Lung (tissue), 11 donors: ENCODE measurements at regions not wholly inside any gene's neighbourhood (a gene's known extent, or its start where the extent isn't known, plus 50 kb on each side); places are given as distances from the start of the nearest gene placed in this dataset.

Source experiments
- ATAC-seq: fragments of 200-7000 bp; cut with Tn5 transposase; one replicate; pipeline ENCODE4 v1.9.1; 2020; ENCODE audit warnings: moderate number of reproducible peaks; ENCODE audit not compliant: insufficient read depth, low FRiP score
- DNase-seq, 3 donors: peaks; one replicate each; pipeline ENCODE4 v3.0.0-alpha.2; 2013 to 2017
- H3K27ac ChIP-seq, 2 donors: one replicate each; pipeline ENCODE4 v1.5.1; 2013; ENCODE audit warnings: mild to moderate bottlenecking in 2 of 2, moderate library complexity in 2 of 2, control low read depth in 1 of 2, inconsistent platforms in 1 of 2, low read depth in 1 of 2, low read length in 1 of 2
- H3K27me3 ChIP-seq, 3 donors: one replicate each; pipeline ENCODE4 v1.5.1; 2013; ENCODE audit warnings: low read length in 2 of 3; ENCODE audit not compliant: control insufficient read depth in 3 of 3, insufficient read depth in 3 of 3
- H3K36me3 ChIP-seq, 4 donors: one replicate each; pipeline ENCODE4 v1.5.1; 2013; ENCODE audit warnings: low read length in 4 of 4, mild to moderate bottlenecking in 1 of 4, moderate library complexity in 1 of 4; ENCODE audit not compliant: control insufficient read depth in 4 of 4, insufficient read depth in 4 of 4
- H3K4me1 ChIP-seq, 5 donors: one replicate each; pipeline ENCODE4 v1.5.1; 2013; ENCODE audit warnings: low read length in 5 of 5, mild to moderate bottlenecking in 2 of 5, moderate library complexity in 1 of 5; ENCODE audit not compliant: control insufficient read depth in 5 of 5, insufficient read depth in 5 of 5
- H3K4me3 ChIP-seq: one replicate; pipeline ENCODE4 v1.5.1; 2013; ENCODE audit warnings: mild to moderate bottlenecking, control low read depth, moderate library complexity
- H3K9ac ChIP-seq, 2 donors: one replicate each; pipeline ENCODE4 v1.5.1; 2013; ENCODE audit warnings: low read length in 2 of 2, control low read depth in 1 of 2; ENCODE audit not compliant: insufficient read depth in 1 of 2
- H3K9me3 ChIP-seq, 4 donors: one replicate each; pipeline ENCODE4 v1.5.1; 2013; ENCODE audit warnings: low read length in 3 of 4, mild to moderate bottlenecking in 1 of 4, moderate library complexity in 1 of 4; ENCODE audit not compliant: control insufficient read depth in 4 of 4, insufficient read depth in 3 of 4
- WGBS, 2 donors: extraction: QIAGEN DNeasy Blood & Tissue Kit; methylation state at CpG; one replicate each; pipeline ENCODE4 v1.1.7; 2013; 5-methylcytosine and 5-hydroxymethylcytosine counted together
- TF ChIP-seq, protein P1 (sequence below): IDR thresholded peaks from 2 replicates; pipeline ENCODE4 v1.5.1; 2012; ENCODE audit warnings: mild to moderate bottlenecking; ENCODE audit errors: control extremely low read depth, extremely low read depth
- donor health status: control.
- donor health status: control.
- donor health status: Bipolar disorder and iron deficiency.
- donor health status: healthy.
- donor health status: DM: yes; HTN: yes; CAD: no.

DNA sequence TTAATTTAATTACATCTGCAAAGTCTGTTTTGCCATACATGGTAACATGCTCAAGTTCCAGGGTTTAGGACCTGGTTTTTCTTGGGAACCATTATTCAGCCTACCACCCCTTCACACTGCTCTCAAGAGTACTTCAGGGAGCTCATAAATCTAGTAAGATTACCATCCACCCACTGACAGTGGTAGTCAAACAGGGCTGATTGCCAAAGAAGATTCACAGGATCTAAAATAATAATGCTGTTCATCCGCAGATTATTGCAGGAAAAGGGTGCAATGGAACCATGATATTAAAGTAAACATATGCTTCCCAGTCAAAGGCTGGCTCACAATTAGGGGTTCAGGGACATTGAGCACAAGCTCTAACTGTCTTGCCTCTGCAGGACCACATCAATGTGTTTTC, 148.0 kb upstream of the CYRIA start:
- no peak overlapping the region for H3K27ac ChIP-seq
- DNase-seq, result no peak
- H3K4me3 ChIP-seq, result no peak overlapping the region
- H3K27me3 ChIP-seq, result no peaks in the 10 kb centered on the region
- no peaks in the 10 kb centered on the region for H3K9me3 ChIP-seq
- WGBS, 2 donors, result 62 to 96% methylated on average over 1 of the region's 1 CpG
- no peaks in the 10 kb centered on the region for H3K36me3 ChIP-seq
- H3K4me1 ChIP-seq, result no peaks in the 10 kb centered on the region
- ATAC-seq, result no peak
- no peak overlapping the region for H3K9ac ChIP-seq
- TF ChIP-seq, protein P1, sequence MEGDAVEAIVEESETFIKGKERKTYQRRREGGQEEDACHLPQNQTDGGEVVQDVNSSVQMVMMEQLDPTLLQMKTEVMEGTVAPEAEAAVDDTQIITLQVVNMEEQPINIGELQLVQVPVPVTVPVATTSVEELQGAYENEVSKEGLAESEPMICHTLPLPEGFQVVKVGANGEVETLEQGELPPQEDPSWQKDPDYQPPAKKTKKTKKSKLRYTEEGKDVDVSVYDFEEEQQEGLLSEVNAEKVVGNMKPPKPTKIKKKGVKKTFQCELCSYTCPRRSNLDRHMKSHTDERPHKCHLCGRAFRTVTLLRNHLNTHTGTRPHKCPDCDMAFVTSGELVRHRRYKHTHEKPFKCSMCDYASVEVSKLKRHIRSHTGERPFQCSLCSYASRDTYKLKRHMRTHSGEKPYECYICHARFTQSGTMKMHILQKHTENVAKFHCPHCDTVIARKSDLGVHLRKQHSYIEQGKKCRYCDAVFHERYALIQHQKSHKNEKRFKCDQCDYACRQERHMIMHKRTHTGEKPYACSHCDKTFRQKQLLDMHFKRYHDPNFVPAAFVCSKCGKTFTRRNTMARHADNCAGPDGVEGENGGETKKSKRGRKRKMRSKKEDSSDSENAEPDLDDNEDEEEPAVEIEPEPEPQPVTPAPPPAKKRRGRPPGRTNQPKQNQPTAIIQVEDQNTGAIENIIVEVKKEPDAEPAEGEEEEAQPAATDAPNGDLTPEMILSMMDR, result no peak

- Histone ChIP-seq H3K36me3 (no peaks in the 10 kb centered on the region), H3K4me1 (no peaks in the 10 kb centered on the region), H3K27ac (no peak overlapping the region), H3K9me3 (no peaks in the 10 kb centered on the region), H3K9ac (no peak overlapping the region), H3K27me3 (no peaks in the 10 kb centered on the region), H3K4me3 (no peak overlapping the region)
- DNase-seq (no peak), ATAC-seq (no peak)
- TF ChIP-seq, protein P1, result no peak
- 95% methylated on average over 2 of the region's 2 CpGs for WGBS, 2 donors
Observed at GRCh38 chr2:16798472-16798871, 132.8 kb upstream of the CYRIA start.

GRCh38 chr2:16791496-16791895, 125.9 kb upstream of the CYRIA start:
- no peak overlapping the region for H3K9ac ChIP-seq
- H3K36me3 ChIP-seq, result no peaks in the 10 kb centered on the region
- no peaks in the 10 kb centered on the region for H3K4me1 ChIP-seq
- ATAC-seq, result no peak
- H3K27me3 ChIP-seq, result no peaks in the 10 kb centered on the region
- TF ChIP-seq, protein P1, result no peak
- no peaks in the 10 kb centered on the region for H3K9me3 ChIP-seq
- DNase-seq, result no peak
- H3K27ac ChIP-seq, result no peak overlapping the region
- no peak overlapping the region for H3K4me3 ChIP-seq
- WGBS, 2 donors, result 100% methylated on average over 1 of the region's 1 CpG

- H3K9me3 ChIP-seq, result no peaks in the 10 kb centered on the region
- H3K4me1 ChIP-seq, result no peaks in the 10 kb centered on the region
- no peaks in the 10 kb centered on the region for H3K36me3 ChIP-seq
- TF ChIP-seq, protein P1, result no peak
- no peak overlapping the region for H3K27ac ChIP-seq
- ATAC-seq (no peak), DNase-seq (no peak)
- no peak overlapping the region for H3K9ac ChIP-seq
- H3K27me3 ChIP-seq, result no peaks in the 10 kb centered on the region
- 67 to 81% methylated on average over 3 of the region's 3 CpGs for WGBS, 2 donors
- H3K4me3 ChIP-seq, result no peak overlapping the region
Observed at GRCh38 chr2:16785149-16785548, 119.5 kb upstream of the CYRIA start.
